Esophagus muscularis mucosa (tissue), 3 donors: ENCODE measurements at regions not wholly inside any gene's neighbourhood (a gene's known extent, or its start where the extent isn't known, plus 50 kb on each side); places are given as distances from the start of the nearest gene placed in this dataset.

Source experiments
- POLR2A ChIP-seq: fragments of 450-650 bp; IDR thresholded peaks from one replicate; pipeline ENCODE4 v1.6.1; 2017; ENCODE audit warnings: antibody characterized with exemption, moderate library complexity, mild to moderate bottlenecking, low read depth
- POLR2AphosphoS5 ChIP-seq, 2 donors: sonication (generic); formaldehyde crosslinking; IDR thresholded peaks; one replicate each; pipeline ENCODE4 v1.6.1; 2017; ENCODE audit warnings: antibody characterized with exemption in 2 of 2
- TF ChIP-seq, protein P1 (sequence below), 3 experiments: fragments of 200-600 bp in 2 of 3; fragments of 450-650 bp in 1 of 3; sonication (generic) in 2 of 3; IDR thresholded peaks; one replicate each; pipeline ENCODE4 v1.5.1; 2017 to 2019; ENCODE audit warnings: antibody characterized with exemption in 3 of 3, mild to moderate bottlenecking in 2 of 3, moderate library complexity in 1 of 3

DNA sequence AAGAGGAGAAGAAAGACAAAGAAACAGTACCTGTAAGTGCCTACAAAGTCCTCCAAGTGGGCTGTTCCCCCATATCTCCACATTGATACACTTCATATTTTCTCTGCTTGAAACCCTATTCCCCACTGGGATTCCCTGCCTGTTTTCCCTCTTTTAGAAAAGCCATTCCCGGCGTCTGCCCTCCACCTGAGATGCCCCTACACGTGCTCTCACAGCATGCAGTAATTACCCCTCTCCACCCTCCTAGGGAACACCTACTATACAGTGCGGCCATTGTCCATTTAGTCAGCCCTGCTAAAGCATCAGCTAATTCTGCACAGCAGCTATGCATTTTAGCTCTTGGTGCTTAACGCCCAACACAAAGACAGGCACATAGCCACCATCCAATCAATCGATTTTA lies 135.7 kb upstream of the TIAM1 start:
- no peak for TF ChIP-seq POLR2A
- TF ChIP-seq, protein P1, sequence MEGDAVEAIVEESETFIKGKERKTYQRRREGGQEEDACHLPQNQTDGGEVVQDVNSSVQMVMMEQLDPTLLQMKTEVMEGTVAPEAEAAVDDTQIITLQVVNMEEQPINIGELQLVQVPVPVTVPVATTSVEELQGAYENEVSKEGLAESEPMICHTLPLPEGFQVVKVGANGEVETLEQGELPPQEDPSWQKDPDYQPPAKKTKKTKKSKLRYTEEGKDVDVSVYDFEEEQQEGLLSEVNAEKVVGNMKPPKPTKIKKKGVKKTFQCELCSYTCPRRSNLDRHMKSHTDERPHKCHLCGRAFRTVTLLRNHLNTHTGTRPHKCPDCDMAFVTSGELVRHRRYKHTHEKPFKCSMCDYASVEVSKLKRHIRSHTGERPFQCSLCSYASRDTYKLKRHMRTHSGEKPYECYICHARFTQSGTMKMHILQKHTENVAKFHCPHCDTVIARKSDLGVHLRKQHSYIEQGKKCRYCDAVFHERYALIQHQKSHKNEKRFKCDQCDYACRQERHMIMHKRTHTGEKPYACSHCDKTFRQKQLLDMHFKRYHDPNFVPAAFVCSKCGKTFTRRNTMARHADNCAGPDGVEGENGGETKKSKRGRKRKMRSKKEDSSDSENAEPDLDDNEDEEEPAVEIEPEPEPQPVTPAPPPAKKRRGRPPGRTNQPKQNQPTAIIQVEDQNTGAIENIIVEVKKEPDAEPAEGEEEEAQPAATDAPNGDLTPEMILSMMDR (IDR thresholded peaks at IDR 0.05) = no peak
- TF ChIP-seq POLR2AphosphoS5 (IDR thresholded peaks at IDR 0.05) = no peak
